PFSK-1 (cell line): ENCODE measurements at regions not wholly inside any gene's neighbourhood (a gene's known extent, or its start where the extent isn't known, plus 50 kb on each side); places are given as distances from the start of the nearest gene placed in this dataset.

Experiments
- FOXP2 ChIP-seq: optimal IDR thresholded peaks from 2 replicates; pipeline ENCODE3; 2011; ENCODE audit warnings: borderline replicate concordance, control low read depth, inconsistent platforms; ENCODE audit not compliant: insufficient read depth; ENCODE audit errors: extremely low read length, extremely low read depth
- POLR2AphosphoS5 ChIP-seq: IDR thresholded peaks from 2 replicates; pipeline ENCODE4 v1.6.1; 2012; ENCODE audit warnings: low read depth, mild to moderate bottlenecking, control low read depth, low read length, moderate library complexity
- SIN3A ChIP-seq: IDR thresholded peaks from 2 replicates; pipeline ENCODE4 v1.6.1; 2012; ENCODE audit warnings: mild to moderate bottlenecking, low read length, moderate library complexity, borderline replicate concordance; ENCODE audit not compliant: insufficient read depth
- TAF1 ChIP-seq: IDR thresholded peaks from 2 replicates; pipeline ENCODE4 v1.6.1; 2012; ENCODE audit warnings: low read length, control low read depth, borderline replicate concordance; ENCODE audit not compliant: insufficient read depth
- TF ChIP-seq, protein P1 (sequence below), 2 experiments: IDR thresholded peaks; 2 replicates each; pipeline versions ENCODE4 v1.6.1 to v1.8.0; 2011 to 2012; ENCODE audit warnings: low read depth in 2 of 2, low read length in 2 of 2, control low read depth in 1 of 2, inconsistent platforms in 1 of 2, mild to moderate bottlenecking in 1 of 2, moderate library complexity in 1 of 2; ENCODE audit not compliant: insufficient read depth in 1 of 2

DNA sequence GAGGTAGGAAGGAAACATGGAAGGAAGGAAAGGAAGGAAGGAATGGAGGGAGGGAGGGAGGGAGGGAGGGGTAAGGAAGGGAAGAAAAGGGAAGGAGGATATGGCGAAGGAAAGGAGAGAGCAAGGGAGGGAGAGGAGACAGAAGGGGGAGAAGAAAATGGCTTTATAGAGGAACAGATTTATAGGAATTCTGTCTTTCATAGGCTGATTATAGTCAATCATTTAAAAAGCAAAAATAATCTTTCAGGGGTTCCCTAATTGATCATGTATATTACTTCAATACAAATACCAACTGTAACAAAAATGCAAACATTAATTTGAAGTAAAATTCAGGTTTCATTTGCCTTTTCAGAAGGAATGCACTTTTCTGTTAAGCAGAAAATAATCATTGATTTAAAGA lies 519.1 kb downstream of the MDFIC start:
- TF ChIP-seq POLR2AphosphoS5 (no peak), SIN3A (no peak), FOXP2 (no peak), TAF1 (no peak)
- TF ChIP-seq, protein P1, sequence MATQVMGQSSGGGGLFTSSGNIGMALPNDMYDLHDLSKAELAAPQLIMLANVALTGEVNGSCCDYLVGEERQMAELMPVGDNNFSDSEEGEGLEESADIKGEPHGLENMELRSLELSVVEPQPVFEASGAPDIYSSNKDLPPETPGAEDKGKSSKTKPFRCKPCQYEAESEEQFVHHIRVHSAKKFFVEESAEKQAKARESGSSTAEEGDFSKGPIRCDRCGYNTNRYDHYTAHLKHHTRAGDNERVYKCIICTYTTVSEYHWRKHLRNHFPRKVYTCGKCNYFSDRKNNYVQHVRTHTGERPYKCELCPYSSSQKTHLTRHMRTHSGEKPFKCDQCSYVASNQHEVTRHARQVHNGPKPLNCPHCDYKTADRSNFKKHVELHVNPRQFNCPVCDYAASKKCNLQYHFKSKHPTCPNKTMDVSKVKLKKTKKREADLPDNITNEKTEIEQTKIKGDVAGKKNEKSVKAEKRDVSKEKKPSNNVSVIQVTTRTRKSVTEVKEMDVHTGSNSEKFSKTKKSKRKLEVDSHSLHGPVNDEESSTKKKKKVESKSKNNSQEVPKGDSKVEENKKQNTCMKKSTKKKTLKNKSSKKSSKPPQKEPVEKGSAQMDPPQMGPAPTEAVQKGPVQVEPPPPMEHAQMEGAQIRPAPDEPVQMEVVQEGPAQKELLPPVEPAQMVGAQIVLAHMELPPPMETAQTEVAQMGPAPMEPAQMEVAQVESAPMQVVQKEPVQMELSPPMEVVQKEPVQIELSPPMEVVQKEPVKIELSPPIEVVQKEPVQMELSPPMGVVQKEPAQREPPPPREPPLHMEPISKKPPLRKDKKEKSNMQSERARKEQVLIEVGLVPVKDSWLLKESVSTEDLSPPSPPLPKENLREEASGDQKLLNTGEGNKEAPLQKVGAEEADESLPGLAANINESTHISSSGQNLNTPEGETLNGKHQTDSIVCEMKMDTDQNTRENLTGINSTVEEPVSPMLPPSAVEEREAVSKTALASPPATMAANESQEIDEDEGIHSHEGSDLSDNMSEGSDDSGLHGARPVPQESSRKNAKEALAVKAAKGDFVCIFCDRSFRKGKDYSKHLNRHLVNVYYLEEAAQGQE (IDR thresholded peaks at IDR 0.05; ENCODE audit: insufficient read depth in 1 of 2, low read depth in 2 of 2, low read length in 2 of 2) = no peak

DNA sequence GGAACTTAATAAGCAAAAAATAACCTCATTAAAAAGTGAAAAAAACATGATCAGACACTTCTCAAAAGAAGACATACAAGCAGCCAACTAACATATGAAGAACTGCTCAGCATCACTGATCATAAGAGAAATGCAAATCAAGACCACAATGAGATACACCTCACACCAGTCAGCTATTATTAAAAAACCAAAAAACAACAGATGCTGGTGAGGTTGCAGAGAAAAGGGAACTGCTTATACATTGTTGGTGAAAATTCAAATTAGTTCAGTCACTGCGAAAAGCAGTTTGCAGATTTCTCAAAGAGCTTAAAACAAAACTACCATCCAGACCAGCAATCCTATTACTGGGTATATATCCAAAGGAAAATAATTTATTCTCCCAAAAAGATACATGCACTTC lies 513.3 kb downstream of the MDFIC start:
- no peak for TF ChIP-seq TAF1
- TF ChIP-seq, protein P1 (IDR thresholded peaks at IDR 0.05; ENCODE audit: insufficient read depth in 1 of 2, low read depth in 2 of 2, low read length in 2 of 2) = no peak
- TF ChIP-seq SIN3A = no peak
- no peak for TF ChIP-seq FOXP2

DNA sequence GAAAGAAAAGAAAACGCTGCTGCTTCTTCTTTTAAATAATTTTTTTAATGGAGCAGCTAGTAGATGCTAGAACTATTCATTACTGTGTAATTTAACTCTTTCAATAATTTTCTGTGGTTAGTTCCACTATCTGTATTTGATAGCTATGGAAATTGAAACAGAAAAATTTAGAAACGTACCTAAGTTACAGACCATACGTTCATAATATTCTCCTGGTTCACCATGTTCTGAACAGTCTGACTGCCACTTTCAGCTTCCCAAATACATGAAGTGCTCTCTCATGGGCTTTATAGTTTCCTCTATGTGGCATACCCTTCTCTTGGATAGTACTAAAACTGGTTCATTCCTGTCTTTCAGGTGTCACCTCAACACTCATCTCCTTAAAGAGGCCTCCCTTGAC lies 508.0 kb downstream of the MDFIC start:
- TF ChIP-seq, protein P1 (IDR thresholded peaks at IDR 0.05; ENCODE audit: insufficient read depth in 1 of 2, low read depth in 2 of 2, low read length in 2 of 2) = no peak
- TF ChIP-seq SIN3A = no peak
- no peak for TF ChIP-seq POLR2AphosphoS5
- no peak for TF ChIP-seq TAF1
- no peak for TF ChIP-seq FOXP2

DNA sequence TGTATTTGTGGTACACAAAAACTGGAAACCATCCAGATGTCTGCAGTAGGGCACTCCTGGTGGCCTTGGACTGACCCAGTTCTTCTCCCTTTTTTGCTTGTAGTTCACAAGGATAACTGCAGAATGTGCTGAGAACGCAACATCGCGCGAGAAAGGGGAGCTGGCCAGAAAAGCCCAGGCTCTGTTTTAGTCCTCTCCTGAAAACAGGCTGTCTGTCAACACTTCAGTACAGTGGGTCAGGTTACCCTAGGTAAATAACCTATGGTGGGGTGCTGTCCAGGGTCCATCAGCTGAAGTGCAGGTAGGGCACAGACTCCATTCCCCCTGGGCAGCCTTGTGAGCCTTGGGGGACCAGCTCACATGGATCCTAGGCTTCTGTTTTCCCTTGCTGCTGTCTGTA lies 495.8 kb downstream of the MDFIC start:
- TF ChIP-seq SIN3A (no peak), TAF1 (no peak), FOXP2 (no peak), POLR2AphosphoS5 (no peak)
- TF ChIP-seq, protein P1 (IDR thresholded peaks at IDR 0.05; ENCODE audit: insufficient read depth in 1 of 2, low read depth in 2 of 2, low read length in 2 of 2) = 0 out of 4 replicates have a peak, but pooled peaks of 1 of the 2 experiments have one; percentile 56
